HG03097 (cell line): ENCODE measurements at regions not wholly inside any gene's neighbourhood (a gene's known extent, or its start where the extent isn't known, plus 50 kb on each side); places are given as distances from the start of the nearest gene placed in this dataset.
"Not testable (repeated sequence)": the region's sequence is repeated elsewhere in the genome, so short reads cannot be mapped to it uniquely, and the experiment has no call there.

Experiments
- ATAC-seq: cut with Tn5 transposase; IDR thresholded peaks from one replicate; pipeline ENCODE4 v1.9.1; 2021; ENCODE audit not compliant: unreplicated experiment, low FRiP score

DNA sequence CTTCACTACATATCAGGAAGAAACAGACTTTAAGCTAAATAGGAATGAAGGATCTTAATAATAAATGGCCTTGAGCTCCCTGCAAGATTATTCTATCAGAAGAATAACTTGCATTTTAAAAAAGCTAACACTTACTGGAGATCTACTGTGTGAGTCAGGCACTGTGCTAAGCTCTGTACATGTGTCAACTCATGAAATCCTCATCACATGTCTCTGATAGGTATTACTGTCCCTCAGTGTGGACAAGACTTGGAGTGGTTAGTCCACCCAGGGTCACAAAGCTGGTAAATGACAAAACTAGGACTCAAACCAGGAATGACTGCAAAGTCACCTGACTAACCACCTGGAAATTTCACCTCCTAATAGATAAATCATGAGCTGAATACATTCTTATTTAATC, 57.1 kb upstream of the KCTD7 start:
- ATAC-seq = no peak

DNA sequence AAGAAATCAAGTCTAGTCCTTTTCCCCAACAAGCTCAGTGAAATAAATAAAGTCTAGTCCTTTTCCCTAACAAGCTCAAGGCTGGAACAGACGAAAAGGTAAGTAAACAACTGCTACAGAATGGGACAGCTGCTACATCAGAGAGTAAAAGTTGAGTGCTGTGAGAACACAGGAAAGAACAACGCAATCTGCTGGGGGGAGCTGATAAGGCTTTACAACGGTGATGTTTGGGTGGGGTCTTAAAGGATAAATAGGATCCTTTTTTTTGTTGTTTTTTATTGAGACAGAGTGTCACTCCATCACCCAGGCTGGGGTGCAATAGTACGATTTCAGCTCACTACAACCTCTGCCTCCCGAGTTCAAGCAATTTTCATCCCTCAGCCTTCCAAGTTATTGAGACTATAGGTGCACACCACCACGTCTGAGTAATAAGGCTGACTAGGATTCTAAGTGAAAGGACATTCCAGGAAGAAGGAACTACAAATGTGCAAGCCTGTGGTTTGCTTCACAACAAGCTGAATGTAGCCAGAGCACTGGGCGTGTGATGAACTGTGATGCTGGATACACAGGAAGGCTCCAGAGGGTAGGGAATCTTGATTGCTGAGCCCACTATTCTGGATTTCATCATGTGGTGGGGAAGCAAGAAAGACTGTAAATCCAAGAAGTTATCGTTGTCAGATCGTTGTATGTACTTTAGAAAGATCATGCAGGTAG, 54.7 kb upstream of the KCTD7 start:
- not testable (repeated sequence) for ATAC-seq

DNA sequence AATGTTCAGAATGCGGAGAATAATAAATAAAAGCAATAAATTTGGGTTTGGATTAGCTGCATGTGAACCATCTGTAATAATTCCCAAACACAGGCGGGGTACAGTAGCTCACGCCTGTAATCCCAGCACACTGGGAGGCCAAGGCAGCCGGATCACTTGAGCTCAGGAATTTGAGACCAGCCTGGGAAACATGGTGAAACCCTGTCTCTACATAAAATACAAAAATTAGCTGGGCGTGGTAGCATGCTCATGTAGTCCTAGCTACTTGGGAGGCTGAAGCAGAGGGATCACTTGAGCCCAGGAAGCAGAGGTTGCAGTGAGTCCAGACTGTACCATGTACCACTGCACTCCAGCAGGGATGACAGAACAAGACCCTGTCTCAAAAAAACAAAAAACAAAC, 53.9 kb upstream of the KCTD7 start:
- not testable (repeated sequence) for ATAC-seq

DNA sequence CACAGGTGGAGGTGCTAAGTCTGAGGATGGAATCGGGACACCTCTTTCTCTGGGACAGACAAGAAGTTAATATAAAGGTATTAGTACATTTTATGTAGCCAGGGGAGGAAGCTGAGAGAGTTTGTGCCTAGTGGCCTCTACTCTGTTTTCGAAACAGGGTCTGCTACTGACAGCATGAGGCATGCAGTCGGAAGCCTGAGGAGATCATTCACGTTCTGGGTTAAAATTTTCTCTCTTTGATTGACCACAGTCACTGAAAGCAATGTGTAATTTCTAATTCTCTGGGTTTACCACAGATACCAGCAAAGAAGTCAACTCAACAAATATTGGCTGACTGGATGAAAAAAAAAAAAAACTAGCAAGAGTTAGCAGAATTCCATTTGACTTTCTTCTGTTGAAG, 53.3 kb upstream of the KCTD7 start:
- ATAC-seq = no peak

GRCh38 chr7:66576646-66577045, 52.0 kb upstream of the KCTD7 start:
- no peak for ATAC-seq
